Fibroblast of lung (primary cell): ENCODE measurements at regions not wholly inside any gene's neighbourhood (a gene's known extent, or its start where the extent isn't known, plus 50 kb on each side); places are given as distances from the start of the nearest gene placed in this dataset.

Experiments
- DNase-seq, 2 donors: peaks; one replicate each; pipeline versions ENCODE4 v3.0.0 to v3.0.0-alpha.2; 2010; ENCODE audit warnings: low read depth in 2 of 2
- H2AFZ ChIP-seq: 2 replicates; pipeline ENCODE4 v1.5.1; 2012; ENCODE audit warnings: low read length, control low read depth, inconsistent platforms
- H3K27ac ChIP-seq: 2 replicates; pipeline ENCODE4 v1.5.1; 2011; ENCODE audit warnings: low read length, control low read depth; ENCODE audit not compliant: insufficient read depth
- H3K27me3 ChIP-seq: 2 replicates; pipeline ENCODE4 v1.5.1; 2011; ENCODE audit warnings: mild to moderate bottlenecking, low read length; ENCODE audit not compliant: control insufficient read depth, insufficient read depth
- H3K36me3 ChIP-seq: 2 replicates; pipeline ENCODE4 v1.5.1; 2011; ENCODE audit warnings: low read length; ENCODE audit not compliant: control insufficient read depth, insufficient read depth
- H3K4me1 ChIP-seq: 2 replicates; pipeline ENCODE4 v1.5.1; 2011; ENCODE audit warnings: low read length; ENCODE audit not compliant: control insufficient read depth, insufficient read depth; ENCODE audit errors: extremely low read depth
- H3K4me2 ChIP-seq: 2 replicates; pipeline ENCODE4 v1.5.1; 2011; ENCODE audit warnings: low read length, control low read depth; ENCODE audit not compliant: insufficient read depth; ENCODE audit errors: extremely low read depth
- H3K4me3 ChIP-seq, 4 experiments: fragments of 200-600 bp in 1 of 4; sonication (generic) in 1 of 4; replicated peaks in 1 of 4; 2 replicates each; pipeline ENCODE4 v1.5.1; 2011 to 2016; ENCODE audit warnings: low read length in 4 of 4, low read depth in 3 of 4, mild to moderate bottlenecking in 3 of 4, control low read depth in 2 of 4, inconsistent platforms in 1 of 4, mixed read lengths in 1 of 4; ENCODE audit not compliant: insufficient read depth in 1 of 4; ENCODE audit errors: control extremely low read depth in 1 of 4
- H3K79me2 ChIP-seq: 2 replicates; pipeline ENCODE4 v1.5.1; 2012; ENCODE audit warnings: mild to moderate bottlenecking, low read length, inconsistent platforms; ENCODE audit not compliant: control insufficient read depth, insufficient read depth
- H3K9ac ChIP-seq: 2 replicates; pipeline ENCODE4 v1.5.1; 2011; ENCODE audit warnings: mild to moderate bottlenecking, low read length, control low read depth; ENCODE audit not compliant: insufficient read depth
- H3K9me3 ChIP-seq: 2 replicates; pipeline ENCODE4 v1.5.1; 2012; ENCODE audit warnings: low read depth, low read length; ENCODE audit not compliant: control insufficient read depth, insufficient read depth
- H4K20me1 ChIP-seq: 2 replicates; pipeline ENCODE4 v1.5.1; 2011; ENCODE audit warnings: low read length; ENCODE audit not compliant: control insufficient read depth, insufficient read depth; ENCODE audit errors: extremely low read depth
- EZH2 ChIP-seq: IDR thresholded peaks from 2 replicates; pipeline ENCODE4 v1.5.1; 2012; ENCODE audit warnings: low read length, control low read depth, mild to moderate bottlenecking; ENCODE audit errors: missing control alignments
- TF ChIP-seq, protein P1 (sequence below), 2 donors: IDR thresholded peaks in 1 of 2; conservative IDR thresholded peaks in 1 of 2; 1 replicate in 1 of 2; 2 replicates in 1 of 2; pipeline ENCODE4 v1.5.1; 2011 to 2012; ENCODE audit warnings: low read length in 2 of 2, control low read depth in 1 of 2, inconsistent platforms in 1 of 2, low read depth in 1 of 2, mild to moderate bottlenecking in 1 of 2

- Histone ChIP-seq H3K27ac (no peak overlapping the region), H3K79me2 (no peaks in the 10 kb centered on the region), H2AFZ (no peak overlapping the region), H3K9me3 (no peaks in the 10 kb centered on the region), H3K4me3 (no peak overlapping the region), H4K20me1 (no peaks in the 10 kb centered on the region), H3K27me3 (no peaks in the 10 kb centered on the region), H3K9ac (no peak overlapping the region), H3K4me2 (no peak overlapping the region), H3K36me3 (no peaks in the 10 kb centered on the region), H3K4me1 (no peaks in the 10 kb centered on the region)
- DNase-seq = peak in 1 of 2 donors; percentile 8
- TF ChIP-seq, protein P1, sequence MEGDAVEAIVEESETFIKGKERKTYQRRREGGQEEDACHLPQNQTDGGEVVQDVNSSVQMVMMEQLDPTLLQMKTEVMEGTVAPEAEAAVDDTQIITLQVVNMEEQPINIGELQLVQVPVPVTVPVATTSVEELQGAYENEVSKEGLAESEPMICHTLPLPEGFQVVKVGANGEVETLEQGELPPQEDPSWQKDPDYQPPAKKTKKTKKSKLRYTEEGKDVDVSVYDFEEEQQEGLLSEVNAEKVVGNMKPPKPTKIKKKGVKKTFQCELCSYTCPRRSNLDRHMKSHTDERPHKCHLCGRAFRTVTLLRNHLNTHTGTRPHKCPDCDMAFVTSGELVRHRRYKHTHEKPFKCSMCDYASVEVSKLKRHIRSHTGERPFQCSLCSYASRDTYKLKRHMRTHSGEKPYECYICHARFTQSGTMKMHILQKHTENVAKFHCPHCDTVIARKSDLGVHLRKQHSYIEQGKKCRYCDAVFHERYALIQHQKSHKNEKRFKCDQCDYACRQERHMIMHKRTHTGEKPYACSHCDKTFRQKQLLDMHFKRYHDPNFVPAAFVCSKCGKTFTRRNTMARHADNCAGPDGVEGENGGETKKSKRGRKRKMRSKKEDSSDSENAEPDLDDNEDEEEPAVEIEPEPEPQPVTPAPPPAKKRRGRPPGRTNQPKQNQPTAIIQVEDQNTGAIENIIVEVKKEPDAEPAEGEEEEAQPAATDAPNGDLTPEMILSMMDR (conservative IDR thresholded peaks at IDR 0.05 in 1 of 2, IDR thresholded peaks at IDR 0.05 in 1 of 2; ENCODE audit: low read depth in 1 of 2, low read length in 2 of 2) = no peak
- no peak for TF ChIP-seq EZH2
Measured at GRCh38 chr5:61735531-61735930, 403.5 kb downstream of the ZSWIM6 start.

DNA sequence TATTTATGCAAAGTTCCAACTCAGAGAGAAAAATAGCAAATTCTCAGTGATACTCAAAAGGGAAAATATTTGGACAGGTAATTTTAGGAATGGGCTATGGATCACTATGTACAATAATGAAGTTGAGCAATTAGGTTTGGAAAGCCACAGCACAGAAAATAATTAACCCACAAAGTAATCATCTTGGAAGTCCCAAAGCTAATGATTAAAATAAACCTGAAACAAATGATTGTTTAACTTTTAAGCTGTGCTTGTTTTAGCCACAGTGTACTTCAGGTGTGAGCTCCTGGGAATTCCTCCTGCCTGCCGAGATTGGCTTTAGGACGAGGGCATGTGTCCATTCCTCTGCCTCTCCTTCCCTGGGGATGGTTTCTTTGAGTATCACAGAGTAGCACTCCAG lies 403.9 kb downstream of the ZSWIM6 start:
- DNase-seq = no peak
- Histone ChIP-seq H3K4me1 (no peaks in the 10 kb centered on the region), H3K4me2 (no peak overlapping the region), H3K27me3 (no peaks in the 10 kb centered on the region), H2AFZ (no peak overlapping the region), H3K4me3 (no peak overlapping the region), H3K9ac (no peak overlapping the region), H4K20me1 (no peaks in the 10 kb centered on the region), H3K9me3 (no peaks in the 10 kb centered on the region), H3K79me2 (no peaks in the 10 kb centered on the region), H3K36me3 (no peaks in the 10 kb centered on the region), H3K27ac (no peak overlapping the region)
- no peak for TF ChIP-seq EZH2
- TF ChIP-seq, protein P1 (conservative IDR thresholded peaks at IDR 0.05 in 1 of 2, IDR thresholded peaks at IDR 0.05 in 1 of 2; ENCODE audit: low read depth in 1 of 2, low read length in 2 of 2) = no peak

DNA sequence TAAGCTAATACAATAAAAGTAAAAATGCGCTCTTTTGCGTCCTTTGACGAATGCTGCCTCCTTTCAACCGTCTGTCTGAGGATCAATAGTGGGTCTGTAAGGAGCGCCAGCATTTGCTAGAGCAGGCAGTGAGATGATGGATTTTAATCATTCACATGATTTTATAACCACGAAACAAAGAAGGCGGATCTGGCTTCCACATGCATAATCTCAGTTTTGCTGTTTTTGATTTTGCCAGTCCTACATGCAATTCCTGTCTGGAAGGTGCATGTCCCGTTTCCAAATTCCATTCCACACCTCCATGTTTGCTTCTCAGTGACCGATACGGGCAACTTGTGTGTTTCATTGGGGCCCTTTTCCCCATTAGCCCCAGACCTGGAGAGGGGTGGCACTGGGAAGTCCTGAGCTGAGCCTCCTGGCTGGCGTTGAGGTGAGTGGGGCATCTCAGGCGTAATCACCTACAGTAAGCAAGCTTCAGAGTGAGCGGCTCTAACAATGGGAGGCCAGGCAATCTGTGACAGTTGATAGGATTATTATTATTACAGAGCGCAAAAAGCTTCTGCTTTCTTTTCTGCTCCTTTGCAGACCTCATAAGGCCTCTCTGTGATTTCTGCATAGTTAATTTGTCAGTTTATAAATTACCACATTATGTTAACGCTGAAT lies 405.4 kb downstream of the ZSWIM6 start:
- Histone ChIP-seq H3K79me2 (no peaks in the 10 kb centered on the region), H3K4me1 (no peaks in the 10 kb centered on the region), H3K9me3 (no peaks in the 10 kb centered on the region), H3K27me3 (no peaks in the 10 kb centered on the region), H4K20me1 (no peaks in the 10 kb centered on the region), H3K4me3 (no peak overlapping the region), H3K27ac (no peak overlapping the region), H3K9ac (no peak overlapping the region), H3K36me3 (no peaks in the 10 kb centered on the region), H3K4me2 (no peak overlapping the region), H2AFZ (no peak overlapping the region)
- no peak for DNase-seq
- TF ChIP-seq, protein P1 (conservative IDR thresholded peaks at IDR 0.05 in 1 of 2, IDR thresholded peaks at IDR 0.05 in 1 of 2; ENCODE audit: low read depth in 1 of 2, low read length in 2 of 2) = no peak
- no peak for TF ChIP-seq EZH2
